ENCODE measurements at regions not wholly inside any gene's neighbourhood (a gene's known extent, or its start where the extent isn't known, plus 50 kb on each side); places are given as distances from the start of the nearest gene placed in this dataset.

DNA sequence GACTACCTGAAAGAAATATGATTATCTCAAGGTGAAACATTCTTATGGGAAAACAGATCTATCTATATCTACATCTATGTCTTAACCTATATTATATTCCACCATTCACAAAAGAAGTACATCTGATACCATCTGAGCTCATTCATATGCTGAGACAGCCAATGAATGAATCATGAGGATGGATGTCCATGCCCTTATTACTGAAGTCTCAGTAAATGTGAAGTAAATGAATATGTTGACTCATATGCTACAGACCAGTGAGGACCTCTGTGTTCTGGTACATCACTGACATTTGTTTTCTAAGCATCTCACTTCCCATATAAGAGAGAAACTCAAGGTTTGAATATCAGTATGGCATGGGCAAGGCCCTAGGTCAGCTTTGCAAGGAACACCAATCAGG, 311.2 kb upstream of the TMC3 start:
- no peaks in the 10 kb centered on the region for H3K27me3 ChIP-seq (ENCODE audit: insufficient read depth, low read length)
- H3K4me2 ChIP-seq (ENCODE audit: insufficient read depth, insufficient read length, low read length) = no peak overlapping the region
- no peak overlapping the region for H3K9ac ChIP-seq (ENCODE audit: extremely low read depth, insufficient read length, low read length)
- H2AK5ac ChIP-seq (ENCODE audit: insufficient read length, low read length) = no peak overlapping the region
- TF ChIP-seq, protein P1, sequence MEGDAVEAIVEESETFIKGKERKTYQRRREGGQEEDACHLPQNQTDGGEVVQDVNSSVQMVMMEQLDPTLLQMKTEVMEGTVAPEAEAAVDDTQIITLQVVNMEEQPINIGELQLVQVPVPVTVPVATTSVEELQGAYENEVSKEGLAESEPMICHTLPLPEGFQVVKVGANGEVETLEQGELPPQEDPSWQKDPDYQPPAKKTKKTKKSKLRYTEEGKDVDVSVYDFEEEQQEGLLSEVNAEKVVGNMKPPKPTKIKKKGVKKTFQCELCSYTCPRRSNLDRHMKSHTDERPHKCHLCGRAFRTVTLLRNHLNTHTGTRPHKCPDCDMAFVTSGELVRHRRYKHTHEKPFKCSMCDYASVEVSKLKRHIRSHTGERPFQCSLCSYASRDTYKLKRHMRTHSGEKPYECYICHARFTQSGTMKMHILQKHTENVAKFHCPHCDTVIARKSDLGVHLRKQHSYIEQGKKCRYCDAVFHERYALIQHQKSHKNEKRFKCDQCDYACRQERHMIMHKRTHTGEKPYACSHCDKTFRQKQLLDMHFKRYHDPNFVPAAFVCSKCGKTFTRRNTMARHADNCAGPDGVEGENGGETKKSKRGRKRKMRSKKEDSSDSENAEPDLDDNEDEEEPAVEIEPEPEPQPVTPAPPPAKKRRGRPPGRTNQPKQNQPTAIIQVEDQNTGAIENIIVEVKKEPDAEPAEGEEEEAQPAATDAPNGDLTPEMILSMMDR (conservative IDR thresholded peaks at IDR 0.05) = no peak
- H3K9me3 Mint-ChIP-seq = peaks cover 39 to 50% of the 10 kb centered on the region in 2 experiments
- H2BK12ac ChIP-seq (ENCODE audit: insufficient read length, low read depth, low read length) = no peak overlapping the region
- H2BK120ac ChIP-seq (ENCODE audit: low read depth, low read length, poor library complexity, severe bottlenecking) = no peak overlapping the region
- H3K79me2 ChIP-seq (ENCODE audit: insufficient read depth, low read length) = no peaks in the 10 kb centered on the region
- no peak overlapping the region for H3K4me3 Mint-ChIP-seq
- H3K23ac ChIP-seq (ENCODE audit: insufficient read length, low read depth, low read length) = no peak overlapping the region
- no peak overlapping the region for H2AFZ ChIP-seq (ENCODE audit: low read length)
- peaks cover 3 to 10% of the 10 kb centered on the region in 2 experiments; a peak in 3 of 4 replicates for H3K4me1 Mint-ChIP-seq
- H4K5ac ChIP-seq (ENCODE audit: insufficient read length, low read depth, low read length) = no peak overlapping the region
- no peaks in the 10 kb centered on the region for H3K23me2 ChIP-seq (ENCODE audit: insufficient read length, low read depth, low read length, poor library complexity, severe bottlenecking)
- H2BK20ac ChIP-seq (ENCODE audit: low read depth, low read length, poor library complexity, severe bottlenecking) = no peak overlapping the region
- H3K27ac ChIP-seq (ENCODE audit: insufficient read length, low read depth, low read length) = no peak overlapping the region
- H2BK5ac ChIP-seq (ENCODE audit: insufficient read length, low read length) = no peak overlapping the region
- H3K79me1 ChIP-seq (ENCODE audit: insufficient read depth, low read depth, low read length, poor library complexity, severe bottlenecking) = no peaks in the 10 kb centered on the region
- no peak for DNase-seq
- no peak overlapping the region for H3K56ac ChIP-seq (ENCODE audit: insufficient read length, low read depth, low read length)
- no peaks in the 10 kb centered on the region for H3K9me3 ChIP-seq (ENCODE audit: control insufficient read depth, low read depth, low read length)
- no peak overlapping the region for H4K8ac ChIP-seq (replicated peaks; ENCODE audit: insufficient read length, low read depth, low read length)
- no peak overlapping the region for H3T11ph ChIP-seq (ENCODE audit: low read length)
- H2BK15ac ChIP-seq (ENCODE audit: low read depth, low read length) = no peak overlapping the region
- no peaks in the 10 kb centered on the region for H3K4me1 ChIP-seq (ENCODE audit: insufficient read depth, low read length)
- no peaks in the 10 kb centered on the region for H4K20me1 ChIP-seq (ENCODE audit: control insufficient read depth, insufficient read depth, insufficient read length)
- H3K4ac ChIP-seq (ENCODE audit: low read depth, low read length) = no peak overlapping the region
- H3K27ac Mint-ChIP-seq = no peak overlapping the region
- peaks cover 31 to 49% (median 42%) of the 10 kb centered on the region in 3 experiments for H3K36me3 Mint-ChIP-seq (ENCODE audit: insufficient read depth in 1 of 3, low read depth in 3 of 3)
- H4K91ac ChIP-seq (ENCODE audit: insufficient read length, low read depth, low read length) = no peak overlapping the region
- H3K27me3 Mint-ChIP-seq (ENCODE audit: low read depth) = 0 out of 2 replicates have a peak, but pooled peaks cover 2% of the 10 kb centered on the region
- no peak overlapping the region for H3K18ac ChIP-seq (ENCODE audit: insufficient read length, low read depth, low read length)
- H3K14ac ChIP-seq (ENCODE audit: insufficient read depth, low read length) = no peak overlapping the region

Data from H9 (cell line).